ENCODE measurements at regions not wholly inside any gene's neighbourhood (a gene's known extent, or its start where the extent isn't known, plus 50 kb on each side); places are given as distances from the start of the nearest gene placed in this dataset.

- Histone ChIP-seq H3K9me3 (ENCODE audit: control extremely low read depth in 1 of 5, control insufficient read depth in 4 of 5, insufficient read depth in 2 of 5, low read depth in 1 of 5, low read length in 4 of 5) (peaks cover 0 to 8% (median 1%) of the 10 kb centered on the region in 5 experiments), H3K36me3 (ENCODE audit: control insufficient read depth in 4 of 4, insufficient read depth in 4 of 4, low read length in 3 of 4) (no peaks in the 10 kb centered on the region), H3K4me3 (ENCODE audit: control insufficient read depth in 1 of 7, extremely low read depth in 1 of 7, insufficient read depth in 4 of 7, low read depth in 2 of 7, low read length in 6 of 7) (no peak overlapping the region), H3K4me1 (ENCODE audit: control extremely low read depth in 1 of 4, control insufficient read depth in 4 of 4, insufficient read depth in 4 of 4, low read length in 3 of 4) (no peaks in the 10 kb centered on the region), H3K27me3 (replicated peaks in 2 of 5; ENCODE audit: control insufficient read depth in 4 of 5, insufficient read depth in 5 of 5, low read length in 4 of 5) (peaks cover 0 to 8% (median 3%) of the 10 kb centered on the region in 5 experiments), H3K27ac (ENCODE audit: insufficient read depth in 1 of 2, low read depth in 1 of 2, low read length in 2 of 2, poor library complexity in 1 of 2, severe bottlenecking in 2 of 2) (no peak overlapping the region)
- ChIA-PET POLR2A (no interaction called here), CTCF (no interaction called here)
- WGBS (ENCODE audit: insufficient coverage), result no CpG with 5 or more reads among the region's 3 CpGs
- DNase-seq, result no peak
These were observed 133.4 kb downstream of the NDUFA10 start for GRCh38 chr2:239891698-239892097.

DNA sequence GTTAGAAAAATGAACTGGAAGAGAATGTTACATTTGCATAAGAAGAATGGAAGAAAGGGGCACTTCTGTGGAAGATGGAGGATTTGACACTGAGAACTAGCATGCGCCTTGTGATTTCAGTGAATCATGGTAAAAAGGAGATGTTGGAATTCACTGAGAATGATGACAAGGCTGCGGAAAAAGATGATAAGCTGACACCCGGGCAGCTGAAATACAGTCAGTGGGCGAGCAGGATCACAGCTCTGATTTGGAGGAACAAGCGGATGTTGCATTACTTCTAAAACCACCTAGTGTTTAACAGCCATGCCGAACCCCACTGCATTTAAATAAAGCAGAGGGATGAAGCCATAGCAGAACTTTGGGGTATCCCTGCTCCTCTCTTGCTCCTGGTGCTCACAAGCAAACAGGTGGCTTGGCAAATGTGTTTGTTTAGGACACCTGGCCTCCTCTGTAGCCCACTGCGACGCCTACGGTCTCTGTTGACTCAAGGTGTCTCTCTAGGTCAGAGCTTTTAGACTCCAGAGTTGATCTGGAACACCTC is 134.9 kb downstream of the NDUFA10 start:
- Histone ChIP-seq H3K27ac (ENCODE audit: insufficient read depth in 1 of 2, low read depth in 1 of 2, low read length in 2 of 2, poor library complexity in 1 of 2, severe bottlenecking in 2 of 2) (no peak overlapping the region), H3K36me3 (ENCODE audit: control insufficient read depth in 4 of 4, insufficient read depth in 4 of 4, low read length in 3 of 4) (no peaks in the 10 kb centered on the region), H3K9me3 (ENCODE audit: control extremely low read depth in 1 of 5, control insufficient read depth in 4 of 5, insufficient read depth in 2 of 5, low read depth in 1 of 5, low read length in 4 of 5) (peaks cover 0 to 21% (median 5%) of the 10 kb centered on the region in 5 experiments), H3K27me3 (replicated peaks in 2 of 5; ENCODE audit: control insufficient read depth in 4 of 5, insufficient read depth in 5 of 5, low read length in 4 of 5) (peaks cover 0 to 8% (median 3%) of the 10 kb centered on the region in 5 experiments), H3K4me1 (ENCODE audit: control extremely low read depth in 1 of 4, control insufficient read depth in 4 of 4, insufficient read depth in 4 of 4, low read length in 3 of 4) (no peaks in the 10 kb centered on the region), H3K4me3 (ENCODE audit: control insufficient read depth in 1 of 7, extremely low read depth in 1 of 7, insufficient read depth in 4 of 7, low read depth in 2 of 7, low read length in 6 of 7) (no peak overlapping the region)
- DNase-seq, result no peak
- ChIA-PET CTCF (no interaction called here), POLR2A (no interaction called here)
- WGBS (ENCODE audit: insufficient coverage), result 98% methylated on average over 9 of the region's 9 CpGs

GRCh38 chr2:239889641-239890121 is 135.5 kb downstream of the NDUFA10 start:
- WGBS (ENCODE audit: insufficient coverage), result 100% methylated on average over 9 of the region's 9 CpGs
- Histone ChIP-seq H3K27ac (ENCODE audit: insufficient read depth in 1 of 2, low read depth in 1 of 2, low read length in 2 of 2, poor library complexity in 1 of 2, severe bottlenecking in 2 of 2) (no peak overlapping the region), H3K9me3 (ENCODE audit: control extremely low read depth in 1 of 5, control insufficient read depth in 4 of 5, insufficient read depth in 2 of 5, low read depth in 1 of 5, low read length in 4 of 5) (peaks cover 0 to 26% (median 5%) of the 10 kb centered on the region in 5 experiments), H3K36me3 (ENCODE audit: control insufficient read depth in 4 of 4, insufficient read depth in 4 of 4, low read length in 3 of 4) (no peaks in the 10 kb centered on the region), H3K4me3 (ENCODE audit: control insufficient read depth in 1 of 7, extremely low read depth in 1 of 7, insufficient read depth in 4 of 7, low read depth in 2 of 7, low read length in 6 of 7) (no peak overlapping the region), H3K27me3 (replicated peaks in 2 of 5; ENCODE audit: control insufficient read depth in 4 of 5, insufficient read depth in 5 of 5, low read length in 4 of 5) (peaks cover 0 to 6% (median 3%) of the 10 kb centered on the region in 5 experiments), H3K4me1 (ENCODE audit: control extremely low read depth in 1 of 4, control insufficient read depth in 4 of 4, insufficient read depth in 4 of 4, low read length in 3 of 4) (no peaks in the 10 kb centered on the region)
- ChIA-PET POLR2A (no interaction called here), CTCF (no interaction called here)
- DNase-seq, result no peak

DNA sequence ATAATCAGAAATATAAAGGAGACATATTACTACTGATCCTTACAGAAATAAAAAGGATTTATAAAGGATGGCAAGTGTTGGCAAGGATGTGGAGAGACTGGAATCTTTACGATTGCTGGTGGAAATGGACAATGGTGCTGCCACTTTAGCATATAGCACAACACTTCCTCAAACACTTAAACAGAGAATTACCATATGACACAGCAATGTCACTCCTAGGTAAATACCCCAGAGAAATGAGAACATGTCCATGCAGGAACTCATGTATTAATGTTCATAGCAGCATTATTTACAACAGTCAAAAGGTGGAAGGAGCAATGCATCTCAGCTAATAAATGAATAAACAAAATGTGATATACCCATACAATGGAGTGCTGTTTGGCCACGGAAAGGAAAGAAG is 137.5 kb downstream of the NDUFA10 start:
- POLR2A ChIA-PET, result no interaction called here
- CTCF ChIA-PET, result no interaction called here

GRCh38 chr2:239886781-239887180 is 138.4 kb downstream of the NDUFA10 start:
- CTCF ChIA-PET, result no interaction called here
- no peak overlapping the region for H3K4me3 ChIP-seq (ENCODE audit: control insufficient read depth in 1 of 7, extremely low read depth in 1 of 7, insufficient read depth in 4 of 7, low read depth in 2 of 7, low read length in 6 of 7)
- DNase-seq, result no peak
- peaks cover 0 to 9% (median 5%) of the 10 kb centered on the region in 4 experiments for H3K4me1 ChIP-seq (ENCODE audit: control extremely low read depth in 1 of 4, control insufficient read depth in 4 of 4, insufficient read depth in 4 of 4, low read length in 3 of 4)
- H3K9me3 ChIP-seq (ENCODE audit: control extremely low read depth in 1 of 5, control insufficient read depth in 4 of 5, insufficient read depth in 2 of 5, low read depth in 1 of 5, low read length in 4 of 5), result peaks cover 0 to 38% (median 9%) of the 10 kb centered on the region in 5 experiments
- POLR2A ChIA-PET, result no interaction called here
- H3K27ac ChIP-seq (ENCODE audit: insufficient read depth in 1 of 2, low read depth in 1 of 2, low read length in 2 of 2, poor library complexity in 1 of 2, severe bottlenecking in 2 of 2), result no peak overlapping the region
- H3K27me3 ChIP-seq (replicated peaks in 2 of 5; ENCODE audit: control insufficient read depth in 4 of 5, insufficient read depth in 5 of 5, low read length in 4 of 5), result peaks cover 0 to 3% (median 0%) of the 10 kb centered on the region in 5 experiments
- H3K36me3 ChIP-seq (ENCODE audit: control insufficient read depth in 4 of 4, insufficient read depth in 4 of 4, low read length in 3 of 4), result no peaks in the 10 kb centered on the region

More for the DNA sequence above, 137.5 kb downstream of the NDUFA10 start:
- Histone ChIP-seq H3K4me1 (ENCODE audit: control extremely low read depth in 1 of 4, control insufficient read depth in 4 of 4, insufficient read depth in 4 of 4, low read length in 3 of 4) (peaks cover 0 to under 1% (median 0%) of the 10 kb centered on the region in 4 experiments), H3K27me3 (replicated peaks in 2 of 5; ENCODE audit: control insufficient read depth in 4 of 5, insufficient read depth in 5 of 5, low read length in 4 of 5) (peaks cover 0 to 3% (median 0%) of the 10 kb centered on the region in 5 experiments), H3K4me3 (ENCODE audit: control insufficient read depth in 1 of 7, extremely low read depth in 1 of 7, insufficient read depth in 4 of 7, low read depth in 2 of 7, low read length in 6 of 7) (no peak overlapping the region), H3K27ac (ENCODE audit: insufficient read depth in 1 of 2, low read depth in 1 of 2, low read length in 2 of 2, poor library complexity in 1 of 2, severe bottlenecking in 2 of 2) (no peak overlapping the region), H3K36me3 (ENCODE audit: control insufficient read depth in 4 of 4, insufficient read depth in 4 of 4, low read length in 3 of 4) (no peaks in the 10 kb centered on the region), H3K9me3 (ENCODE audit: control extremely low read depth in 1 of 5, control insufficient read depth in 4 of 5, insufficient read depth in 2 of 5, low read depth in 1 of 5, low read length in 4 of 5) (peaks cover 0 to 38% (median 9%) of the 10 kb centered on the region in 5 experiments)
- no CpG with 5 or more reads among the region's 2 CpGs for WGBS (ENCODE audit: insufficient coverage)
- no peak for DNase-seq

- Histone ChIP-seq H3K27me3 (replicated peaks in 2 of 5; ENCODE audit: control insufficient read depth in 4 of 5, insufficient read depth in 5 of 5, low read length in 4 of 5) (peaks cover 0 to 6% (median 0%) of the 10 kb centered on the region in 5 experiments), H3K4me1 (ENCODE audit: control extremely low read depth in 1 of 4, control insufficient read depth in 4 of 4, insufficient read depth in 4 of 4, low read length in 3 of 4) (peaks cover 0 to 22% (median 14%) of the 10 kb centered on the region in 4 experiments), H3K27ac (ENCODE audit: insufficient read depth in 1 of 2, low read depth in 1 of 2, low read length in 2 of 2, poor library complexity in 1 of 2, severe bottlenecking in 2 of 2) (no peak overlapping the region), H3K9me3 (ENCODE audit: control extremely low read depth in 1 of 5, control insufficient read depth in 4 of 5, insufficient read depth in 2 of 5, low read depth in 1 of 5, low read length in 4 of 5) (peaks cover 0 to 38% (median 9%) of the 10 kb centered on the region in 5 experiments), H3K36me3 (ENCODE audit: control insufficient read depth in 4 of 4, insufficient read depth in 4 of 4, low read length in 3 of 4) (no peaks in the 10 kb centered on the region), H3K4me3 (ENCODE audit: control insufficient read depth in 1 of 7, extremely low read depth in 1 of 7, insufficient read depth in 4 of 7, low read depth in 2 of 7, low read length in 6 of 7) (no peak overlapping the region)
- WGBS (ENCODE audit: insufficient coverage), result no CpG with 5 or more reads among the region's 2 CpGs
- ChIA-PET CTCF (interaction anchor here (0.6 to 1.0 kb wide), 2 partner anchors 38 to 153 kb away, joined by 3 read pairs; no protein-coding TSS in a partner anchor), POLR2A (no interaction called here)
- peak in 2 of 3 donors; percentile 15 to 29 for DNase-seq
These were observed 140.3 kb downstream of the NDUFA10 start for GRCh38 chr2:239884875-239885274.

DNA sequence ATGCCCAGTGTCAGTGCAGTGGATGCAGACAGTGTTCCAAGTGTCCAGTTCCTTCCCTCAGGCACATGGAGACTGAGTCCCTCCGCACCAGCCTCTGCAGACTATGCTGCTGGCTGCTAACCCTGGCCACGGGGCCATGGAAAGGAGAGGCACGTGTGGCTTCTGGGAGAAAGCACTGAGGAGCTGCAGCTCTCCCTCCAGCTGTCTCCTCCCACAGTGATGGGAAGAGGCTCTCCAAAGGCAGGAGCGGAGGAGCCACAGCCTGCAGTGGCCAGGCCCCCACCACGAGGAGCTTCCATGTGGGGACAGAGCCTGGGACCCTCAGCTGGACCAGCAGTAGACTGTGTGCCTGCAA is 141.1 kb downstream of the NDUFA10 start:
- CTCF ChIA-PET, result interaction anchor here (0.6 to 1.9 kb wide), 3 partner anchors 12 to 503 kb away, joined by 3 to 6 read pairs (median 5); no protein-coding TSS in a partner anchor
- peaks cover 0 to 38% (median 14%) of the 10 kb centered on the region in 5 experiments for H3K9me3 ChIP-seq (ENCODE audit: control extremely low read depth in 1 of 5, control insufficient read depth in 4 of 5, insufficient read depth in 2 of 5, low read depth in 1 of 5, low read length in 4 of 5)

More for the DNA sequence above, 141.1 kb downstream of the NDUFA10 start:
- Histone ChIP-seq H3K27me3 (replicated peaks in 2 of 5; ENCODE audit: control insufficient read depth in 4 of 5, insufficient read depth in 5 of 5, low read length in 4 of 5) (peaks cover 0 to 6% (median 0%) of the 10 kb centered on the region in 5 experiments), H3K36me3 (ENCODE audit: control insufficient read depth in 4 of 4, insufficient read depth in 4 of 4, low read length in 3 of 4) (no peaks in the 10 kb centered on the region), H3K4me1 (ENCODE audit: control extremely low read depth in 1 of 4, control insufficient read depth in 4 of 4, insufficient read depth in 4 of 4, low read length in 3 of 4) (peaks cover 0 to 23% (median 14%) of the 10 kb centered on the region in 4 experiments), H3K27ac (ENCODE audit: insufficient read depth in 1 of 2, low read depth in 1 of 2, low read length in 2 of 2, poor library complexity in 1 of 2, severe bottlenecking in 2 of 2) (no peak overlapping the region), H3K4me3 (ENCODE audit: control insufficient read depth in 1 of 7, extremely low read depth in 1 of 7, insufficient read depth in 4 of 7, low read depth in 2 of 7, low read length in 6 of 7) (no peak overlapping the region)
- no peak for DNase-seq
- 87% methylated on average over 3 of the region's 5 CpGs for WGBS (ENCODE audit: insufficient coverage)
- POLR2A ChIA-PET, result no interaction called here
